Trophoblast cell (in vitro differentiated cells and primary cell): ENCODE measurements at regions not wholly inside any gene's neighbourhood (a gene's known extent, or its start where the extent isn't known, plus 50 kb on each side); places are given as distances from the start of the nearest gene placed in this dataset.

Experiments used
- DNase-seq, 2 donors: peaks; one replicate each; pipeline ENCODE4 v3.0.0-alpha.2; 2016
- H2AFZ ChIP-seq: 2 replicates; pipeline ENCODE4 v1.6.1; 2013; ENCODE audit warnings: low read length, moderate library complexity, mild to moderate bottlenecking; ENCODE audit not compliant: insufficient read depth, poor library complexity
- H2AK5ac ChIP-seq: 2 replicates; pipeline ENCODE4 v1.6.1; 2013; ENCODE audit warnings: mild to moderate bottlenecking, low read length
- H2BK120ac ChIP-seq: 2 replicates; pipeline ENCODE4 v1.6.1; 2013; ENCODE audit warnings: low read length, mild to moderate bottlenecking, moderate library complexity; ENCODE audit not compliant: insufficient read depth, poor library complexity
- H2BK12ac ChIP-seq: 2 replicates; pipeline ENCODE4 v1.6.1; 2013; ENCODE audit warnings: mild to moderate bottlenecking, low read length, moderate library complexity
- H2BK5ac ChIP-seq: 2 replicates; pipeline ENCODE4 v1.6.1; 2013; ENCODE audit warnings: low read length, low read depth, moderate library complexity, mild to moderate bottlenecking; ENCODE audit not compliant: poor library complexity
- H3K14ac ChIP-seq: 2 replicates; pipeline ENCODE4 v1.6.1; 2013; ENCODE audit warnings: mild to moderate bottlenecking, low read length
- H3K18ac ChIP-seq: 2 replicates; pipeline ENCODE4 v1.6.1; 2013; ENCODE audit warnings: mild to moderate bottlenecking, low read length
- H3K23ac ChIP-seq: 2 replicates; pipeline ENCODE4 v1.6.1; 2013; ENCODE audit warnings: low read length
- H3K27ac ChIP-seq: 2 replicates; pipeline ENCODE4 v1.5.1; 2013; ENCODE audit warnings: low read depth, mild to moderate bottlenecking, inconsistent platforms, low read length, moderate library complexity
- H3K27me3 ChIP-seq: 2 replicates; pipeline ENCODE4 v1.6.1; 2013; ENCODE audit warnings: inconsistent platforms, mild to moderate bottlenecking, low read length, moderate library complexity; ENCODE audit not compliant: insufficient read depth
- H3K36me3 ChIP-seq, 2 experiments: 1 replicate in 1 of 2; 2 replicates in 1 of 2; pipeline ENCODE4 v1.6.1; 2013; ENCODE audit warnings: low read length in 2 of 2, mild to moderate bottlenecking in 2 of 2, moderate library complexity in 1 of 2; ENCODE audit not compliant: insufficient read depth in 2 of 2, control insufficient read depth in 1 of 2
- H3K4ac ChIP-seq: 2 replicates; pipeline ENCODE4 v1.6.1; 2013; ENCODE audit warnings: low read depth, mild to moderate bottlenecking, low read length, moderate library complexity
- H3K4me1 ChIP-seq, 2 experiments: 1 replicate in 1 of 2; 2 replicates in 1 of 2; pipeline ENCODE4 v1.6.1; 2013; ENCODE audit warnings: low read length in 2 of 2, mild to moderate bottlenecking in 2 of 2, moderate library complexity in 1 of 2; ENCODE audit not compliant: insufficient read depth in 2 of 2, control insufficient read depth in 1 of 2
- H3K4me2 ChIP-seq: 2 replicates; pipeline ENCODE4 v1.6.1; 2013; ENCODE audit warnings: inconsistent platforms, mild to moderate bottlenecking, low read length, moderate library complexity
- H3K4me3 ChIP-seq: 2 replicates; pipeline ENCODE4 v1.5.1; 2013; ENCODE audit warnings: mild to moderate bottlenecking, low read depth, low read length, inconsistent platforms
- H3K79me1 ChIP-seq: one replicate; pipeline ENCODE4 v1.6.1; 2013; ENCODE audit warnings: low read length
- H3K79me2 ChIP-seq: 2 replicates; pipeline ENCODE4 v1.6.1; 2013; ENCODE audit warnings: low read length, mild to moderate bottlenecking; ENCODE audit not compliant: control insufficient read depth, insufficient read depth, poor library complexity
- H3K9ac ChIP-seq: 2 replicates; pipeline ENCODE4 v1.6.1; 2013; ENCODE audit warnings: mild to moderate bottlenecking, low read length
- H3K9me3 ChIP-seq: 2 replicates; pipeline ENCODE4 v1.6.1; 2013; ENCODE audit warnings: low read depth, mild to moderate bottlenecking, control low read depth, inconsistent platforms, low read length; ENCODE audit not compliant: insufficient read depth
- H4K12ac ChIP-seq: 2 replicates; pipeline ENCODE4 v1.6.1; 2013; ENCODE audit warnings: low read depth, mild to moderate bottlenecking, low read length, moderate library complexity
- H4K8ac ChIP-seq: 2 replicates; pipeline ENCODE4 v1.6.1; 2013; ENCODE audit warnings: low read depth, mild to moderate bottlenecking, low read length, moderate library complexity
- H4K91ac ChIP-seq: one replicate; pipeline ENCODE4 v1.6.1; 2013; ENCODE audit warnings: low read depth, mild to moderate bottlenecking, low read length, moderate library complexity
- WGBS: extraction: QIAGEN DNeasy Blood & Tissue Kit; methylation state at CpG from one replicate; pipeline ENCODE4 v1.1.7; 2013; ENCODE audit warnings: missing lambda C conversion rate; ENCODE audit not compliant: insufficient read length, insufficient coverage; ENCODE audit errors: extremely low coverage; 5-methylcytosine and 5-hydroxymethylcytosine counted together

DNA sequence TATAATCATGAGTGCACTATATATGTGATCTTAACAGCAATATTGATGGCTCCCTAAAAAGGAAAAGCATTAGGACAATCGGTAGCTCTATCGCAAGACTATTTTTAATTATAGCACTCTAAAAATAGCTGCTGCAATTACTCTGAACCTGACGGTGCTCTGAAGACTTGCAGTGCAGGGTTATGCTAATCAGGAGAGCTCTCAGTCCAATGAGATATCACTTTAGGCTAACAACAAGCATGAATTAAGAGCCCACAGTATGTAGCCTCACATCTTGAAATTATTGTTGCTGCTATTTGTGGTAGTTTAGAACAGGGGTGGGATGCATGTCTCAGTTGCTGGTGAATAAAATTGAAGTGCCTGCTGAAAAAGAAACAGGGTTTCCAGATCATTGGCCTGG lies 515.8 kb upstream of the AKR1E2 start:
- Histone ChIP-seq H3K27ac (no peak overlapping the region), H3K4ac (no peak overlapping the region), H3K9ac (no peak overlapping the region), H3K18ac (no peak overlapping the region), H2AFZ (no peak overlapping the region), H3K14ac (no peak overlapping the region), H3K79me2 (no peaks in the 10 kb centered on the region), H3K4me1 (no peaks in the 10 kb centered on the region), H3K9me3 (no peaks in the 10 kb centered on the region), H4K8ac (no peak overlapping the region), H3K23ac (no peak overlapping the region), H3K27me3 (no peaks in the 10 kb centered on the region), H4K12ac (no peak overlapping the region), H3K79me1 (no peaks in the 10 kb centered on the region), H3K4me3 (no peak overlapping the region), H2AK5ac (no peak overlapping the region), H2BK120ac (no peak overlapping the region), H3K36me3 (no peaks in the 10 kb centered on the region), H4K91ac (no peak overlapping the region), H2BK12ac (no peak overlapping the region), H2BK5ac (no peak overlapping the region), H3K4me2 (no peak overlapping the region)
- no CpG with 5 or more reads among the region's 3 CpGs for WGBS
- DNase-seq, result no peak

DNA sequence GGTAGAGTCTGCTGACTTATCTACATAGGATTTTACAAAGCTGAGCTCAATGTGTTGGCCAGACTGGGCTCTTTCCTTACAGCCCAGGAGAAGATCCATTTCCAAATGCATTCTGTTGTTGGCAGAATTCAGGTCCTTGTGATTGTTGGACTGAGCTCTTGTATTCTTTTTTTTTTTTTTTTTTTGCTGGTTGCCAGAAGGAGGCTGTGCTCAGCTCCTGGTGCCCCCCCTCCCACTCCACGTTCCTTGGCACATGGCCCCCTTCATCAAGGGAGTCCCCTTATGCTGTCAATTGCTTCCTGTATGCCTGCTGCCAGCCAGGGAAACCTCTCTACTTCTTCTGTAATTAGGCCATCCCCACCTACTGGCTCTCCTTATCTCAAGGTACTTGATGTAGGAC lies 518.1 kb upstream of the AKR1E2 start:
- no peak overlapping the region for H3K9ac ChIP-seq

DNA sequence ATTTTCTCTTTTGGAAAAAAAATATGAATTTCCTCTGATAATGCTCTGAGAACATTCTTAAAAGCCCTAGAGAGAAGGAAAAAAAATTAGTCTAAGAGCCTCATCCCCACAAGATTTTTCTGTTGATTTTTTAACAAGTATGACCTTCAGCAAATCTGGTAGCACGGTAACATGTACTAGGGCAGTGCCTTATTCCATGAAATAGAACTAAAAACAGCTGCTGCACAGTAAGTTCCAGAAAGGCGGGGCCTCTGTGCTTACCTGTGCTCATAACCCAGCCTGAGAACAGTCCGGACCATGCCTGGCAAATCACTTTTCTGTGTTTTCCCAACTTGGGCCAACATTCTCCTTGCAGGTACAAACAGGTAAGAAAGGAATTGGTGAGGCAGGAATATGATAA lies 519.1 kb upstream of the AKR1E2 start:
- H2BK5ac ChIP-seq, result no peak overlapping the region
- no peak overlapping the region for H3K9ac ChIP-seq
- H3K14ac ChIP-seq, result no peak overlapping the region
- no peak overlapping the region for H3K18ac ChIP-seq
- H3K79me2 ChIP-seq, result no peaks in the 10 kb centered on the region
- no peak overlapping the region for H3K23ac ChIP-seq
- no peaks in the 10 kb centered on the region for H3K27me3 ChIP-seq
- H3K9me3 ChIP-seq, result no peaks in the 10 kb centered on the region
- no CpG with 5 or more reads among the region's 3 CpGs for WGBS
- no peak overlapping the region for H2AFZ ChIP-seq
- no peak overlapping the region for H3K4me3 ChIP-seq
- no peak overlapping the region for H4K8ac ChIP-seq
- no peak overlapping the region for H2BK12ac ChIP-seq
- no peaks in the 10 kb centered on the region for H3K4me1 ChIP-seq
- no peak overlapping the region for H4K91ac ChIP-seq
- H3K4me2 ChIP-seq, result no peak overlapping the region
- H3K4ac ChIP-seq, result no peak overlapping the region
- DNase-seq, result no peak
- no peaks in the 10 kb centered on the region for H3K36me3 ChIP-seq
- no peak overlapping the region for H2BK120ac ChIP-seq
- no peaks in the 10 kb centered on the region for H3K79me1 ChIP-seq
- H4K12ac ChIP-seq, result no peak overlapping the region
- no peak overlapping the region for H2AK5ac ChIP-seq
- H3K27ac ChIP-seq, result no peak overlapping the region

More for the DNA sequence above, 518.1 kb upstream of the AKR1E2 start:
- Histone ChIP-seq H3K36me3 (no peaks in the 10 kb centered on the region), H3K18ac (no peak overlapping the region), H3K79me1 (no peaks in the 10 kb centered on the region), H2AK5ac (peak overlapping the region; percentile 89), H3K4me3 (no peak overlapping the region), H4K8ac (no peak overlapping the region), H3K23ac (no peak overlapping the region), H3K14ac (no peak overlapping the region), H2BK5ac (no peak overlapping the region), H2BK12ac (no peak overlapping the region), H3K4me2 (no peak overlapping the region), H3K4ac (no peak overlapping the region), H4K91ac (no peak overlapping the region), H3K27me3 (no peaks in the 10 kb centered on the region), H4K12ac (no peak overlapping the region), H3K4me1 (no peaks in the 10 kb centered on the region), H2AFZ (no peak overlapping the region), H2BK120ac (no peak overlapping the region), H3K27ac (no peak overlapping the region), H3K9me3 (no peaks in the 10 kb centered on the region), H3K79me2 (no peaks in the 10 kb centered on the region)
- no peak for DNase-seq
- WGBS, result no CpG with 5 or more reads among the region's 1 CpG

DNA sequence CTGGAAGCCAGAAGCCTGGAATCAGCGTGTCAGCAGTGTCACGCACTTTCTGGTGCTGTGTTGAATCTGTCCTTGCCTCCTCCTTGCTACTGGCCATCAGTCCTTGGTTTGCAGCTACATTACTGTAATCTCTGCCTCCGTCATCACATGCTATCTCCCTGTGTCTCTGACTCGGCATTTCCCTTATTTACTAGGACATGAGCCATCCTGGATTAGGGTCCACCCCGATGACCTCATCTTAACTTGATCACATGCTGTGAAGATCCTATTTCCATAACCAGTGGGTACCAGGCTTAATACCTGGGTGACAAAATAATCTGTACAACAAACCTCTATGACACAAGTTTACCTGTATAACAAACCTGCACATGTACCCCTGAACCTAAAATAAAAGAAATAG lies 518.0 kb upstream of the KLF6 start:
- Histone ChIP-seq H3K27ac (no peak overlapping the region), H3K4me3 (no peak overlapping the region), H4K91ac (no peak overlapping the region), H2AFZ (no peak overlapping the region), H3K23ac (no peak overlapping the region), H3K9me3 (no peaks in the 10 kb centered on the region), H3K27me3 (no peaks in the 10 kb centered on the region), H3K4ac (no peak overlapping the region), H3K18ac (no peak overlapping the region), H3K4me1 (no peaks in the 10 kb centered on the region), H2BK12ac (no peak overlapping the region), H4K8ac (no peak overlapping the region), H3K79me1 (no peaks in the 10 kb centered on the region), H2BK5ac (no peak overlapping the region), H2AK5ac (no peak overlapping the region), H3K14ac (no peak overlapping the region), H4K12ac (no peak overlapping the region), H3K79me2 (no peaks in the 10 kb centered on the region), H3K9ac (no peak overlapping the region), H3K4me2 (no peak overlapping the region), H3K36me3 (no peaks in the 10 kb centered on the region), H2BK120ac (no peak overlapping the region)
- no peak for DNase-seq
- no CpG with 5 or more reads among the region's 5 CpGs for WGBS
